ENCODE measurements at regions not wholly inside any gene's neighbourhood (a gene's known extent, or its start where the extent isn't known, plus 50 kb on each side); places are given as distances from the start of the nearest gene placed in this dataset.

GRCh38 chr3:13150624-13151023 lies 77.4 kb upstream of the IQSEC1 start:
- TF ChIP-seq EZH2phosphoT487 (conservative IDR thresholded peaks at IDR 0.05; ENCODE audit: low read length) (no peak), CTCF (IDR thresholded peaks at IDR 0.05; ENCODE audit: insufficient read depth, low read length, poor library complexity, severe bottlenecking) (no peak)
- no peak overlapping the region for H3K4me2 ChIP-seq (ENCODE audit: low read depth, low read length, poor library complexity, severe bottlenecking)
- H3K27me3 ChIP-seq (ENCODE audit: low read length) = no peaks in the 10 kb centered on the region
- no peaks in the 10 kb centered on the region for H3K9me2 ChIP-seq (replicated peaks; ENCODE audit: insufficient read depth, low read length)
- no peak overlapping the region for H3K4me3 ChIP-seq (ENCODE audit: insufficient read depth, low read length, poor library complexity, severe bottlenecking)
- H3K27ac ChIP-seq (ENCODE audit: low read depth, low read length) = no peak overlapping the region
- no peak overlapping the region for H2AFZ ChIP-seq (ENCODE audit: low read depth, low read length, severe bottlenecking)
- H3K36me3 ChIP-seq (ENCODE audit: low read length) = no peaks in the 10 kb centered on the region
- H3K9ac ChIP-seq (ENCODE audit: low read length) = no peak overlapping the region
- no peaks in the 10 kb centered on the region for H3F3A ChIP-seq (ENCODE audit: insufficient read depth)
- H4K20me1 ChIP-seq (ENCODE audit: low read depth, low read length) = no peaks in the 10 kb centered on the region
- 0 out of 2 replicates have a peak, but pooled peaks cover 4% of the 10 kb centered on the region for H3K9me3 ChIP-seq (ENCODE audit: insufficient read depth, low read length)
- H3K79me2 ChIP-seq (ENCODE audit: insufficient read depth, low read length) = no peaks in the 10 kb centered on the region

- H3K79me2 ChIP-seq (ENCODE audit: insufficient read depth, low read length) = no peaks in the 10 kb centered on the region
- no peaks in the 10 kb centered on the region for H4K20me1 ChIP-seq (ENCODE audit: low read depth, low read length)
- no peak overlapping the region for H3K27ac ChIP-seq (ENCODE audit: low read depth, low read length)
- no peaks in the 10 kb centered on the region for H3K27me3 ChIP-seq (ENCODE audit: low read length)
- no peaks in the 10 kb centered on the region for H3F3A ChIP-seq (ENCODE audit: insufficient read depth)
- H3K9me2 ChIP-seq (replicated peaks; ENCODE audit: insufficient read depth, low read length) = no peaks in the 10 kb centered on the region
- H3K36me3 ChIP-seq (ENCODE audit: low read length) = no peaks in the 10 kb centered on the region
- no peak overlapping the region for H2AFZ ChIP-seq (ENCODE audit: low read depth, low read length, severe bottlenecking)
- H3K4me3 ChIP-seq (ENCODE audit: insufficient read depth, low read length, poor library complexity, severe bottlenecking) = no peak overlapping the region
- H3K9ac ChIP-seq (ENCODE audit: low read length) = no peak overlapping the region
- H3K9me3 ChIP-seq (ENCODE audit: insufficient read depth, low read length) = no peaks in the 10 kb centered on the region
- H3K4me2 ChIP-seq (ENCODE audit: low read depth, low read length, poor library complexity, severe bottlenecking) = no peak overlapping the region
- TF ChIP-seq CTCF (IDR thresholded peaks at IDR 0.05; ENCODE audit: insufficient read depth, low read length, poor library complexity, severe bottlenecking) (no peak), EZH2phosphoT487 (conservative IDR thresholded peaks at IDR 0.05; ENCODE audit: low read length) (no peak)
These were observed 76.3 kb upstream of the IQSEC1 start for GRCh38 chr3:13149330-13150108.

GRCh38 chr3:13148561-13149329 lies 75.5 kb upstream of the IQSEC1 start:
- Histone ChIP-seq H3K4me3 (ENCODE audit: insufficient read depth, low read length, poor library complexity, severe bottlenecking) (no peak overlapping the region), H3K79me2 (ENCODE audit: insufficient read depth, low read length) (no peaks in the 10 kb centered on the region), H3K9ac (ENCODE audit: low read length) (no peak overlapping the region), H3F3A (ENCODE audit: insufficient read depth) (no peaks in the 10 kb centered on the region), H4K20me1 (ENCODE audit: low read depth, low read length) (no peaks in the 10 kb centered on the region), H3K36me3 (ENCODE audit: low read length) (no peaks in the 10 kb centered on the region), H3K27ac (ENCODE audit: low read depth, low read length) (no peak overlapping the region), H3K9me2 (replicated peaks; ENCODE audit: insufficient read depth, low read length) (no peaks in the 10 kb centered on the region), H2AFZ (ENCODE audit: low read depth, low read length, severe bottlenecking) (no peak overlapping the region), H3K27me3 (ENCODE audit: low read length) (no peaks in the 10 kb centered on the region), H3K4me2 (ENCODE audit: low read depth, low read length, poor library complexity, severe bottlenecking) (no peak overlapping the region), H3K9me3 (ENCODE audit: insufficient read depth, low read length) (no peaks in the 10 kb centered on the region)
- TF ChIP-seq CTCF (IDR thresholded peaks at IDR 0.05; ENCODE audit: insufficient read depth, low read length, poor library complexity, severe bottlenecking) (no peak), EZH2phosphoT487 (conservative IDR thresholded peaks at IDR 0.05; ENCODE audit: low read length) (no peak)

All from SU-DHL-6 (cell line).